ENCODE measurements at regions not wholly inside any gene's neighbourhood (a gene's known extent, or its start where the extent isn't known, plus 50 kb on each side); places are given as distances from the start of the nearest gene placed in this dataset.

DNA sequence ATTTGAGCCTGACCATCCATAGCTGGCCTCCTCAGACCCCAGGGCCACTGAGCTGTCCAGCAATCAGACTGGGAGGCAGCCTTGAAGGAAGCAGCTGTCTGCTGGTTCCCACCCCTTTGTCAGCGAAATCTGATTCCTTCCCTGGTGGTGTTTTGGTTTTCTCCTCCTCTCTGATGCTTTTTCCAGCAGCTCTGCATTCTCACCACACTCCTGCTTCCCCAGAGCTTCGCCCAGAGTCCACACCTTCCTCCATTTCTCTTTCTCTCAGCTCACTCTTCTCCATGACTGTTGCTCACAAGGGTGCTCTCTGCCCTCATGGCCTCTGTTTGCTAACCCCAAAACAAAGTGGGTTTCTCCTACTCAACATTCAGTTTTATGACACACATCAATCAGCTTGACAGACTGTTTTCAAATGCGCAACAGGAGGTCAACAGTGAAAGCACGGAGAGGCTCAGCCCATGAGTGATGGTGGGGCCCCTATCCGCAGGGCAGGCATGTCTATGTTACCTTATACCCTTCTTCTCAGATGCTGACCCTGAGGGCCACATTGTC, 130.6 kb upstream of the MTNR1B start:
- H3K4me3 Mint-ChIP-seq (ENCODE audit: unreplicated experiment), result no peak overlapping the region
- no peak for DNase-seq (ENCODE audit: low spot score)
- peaks cover 24% of the 10 kb centered on the region for H3K4me1 Mint-ChIP-seq (ENCODE audit: unreplicated experiment)
- no peaks in the 10 kb centered on the region for H3K9me3 Mint-ChIP-seq (ENCODE audit: unreplicated experiment)
- no peaks in the 10 kb centered on the region for H3K27me3 Mint-ChIP-seq (ENCODE audit: unreplicated experiment)
- TF ChIP-seq, protein P1, sequence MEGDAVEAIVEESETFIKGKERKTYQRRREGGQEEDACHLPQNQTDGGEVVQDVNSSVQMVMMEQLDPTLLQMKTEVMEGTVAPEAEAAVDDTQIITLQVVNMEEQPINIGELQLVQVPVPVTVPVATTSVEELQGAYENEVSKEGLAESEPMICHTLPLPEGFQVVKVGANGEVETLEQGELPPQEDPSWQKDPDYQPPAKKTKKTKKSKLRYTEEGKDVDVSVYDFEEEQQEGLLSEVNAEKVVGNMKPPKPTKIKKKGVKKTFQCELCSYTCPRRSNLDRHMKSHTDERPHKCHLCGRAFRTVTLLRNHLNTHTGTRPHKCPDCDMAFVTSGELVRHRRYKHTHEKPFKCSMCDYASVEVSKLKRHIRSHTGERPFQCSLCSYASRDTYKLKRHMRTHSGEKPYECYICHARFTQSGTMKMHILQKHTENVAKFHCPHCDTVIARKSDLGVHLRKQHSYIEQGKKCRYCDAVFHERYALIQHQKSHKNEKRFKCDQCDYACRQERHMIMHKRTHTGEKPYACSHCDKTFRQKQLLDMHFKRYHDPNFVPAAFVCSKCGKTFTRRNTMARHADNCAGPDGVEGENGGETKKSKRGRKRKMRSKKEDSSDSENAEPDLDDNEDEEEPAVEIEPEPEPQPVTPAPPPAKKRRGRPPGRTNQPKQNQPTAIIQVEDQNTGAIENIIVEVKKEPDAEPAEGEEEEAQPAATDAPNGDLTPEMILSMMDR (IDR thresholded peaks at IDR 0.05; ENCODE audit: unreplicated experiment), result no peak
- H3K36me3 Mint-ChIP-seq (ENCODE audit: low read depth, unreplicated experiment), result no peaks in the 10 kb centered on the region
- H3K27ac Mint-ChIP-seq (ENCODE audit: unreplicated experiment), result no peak overlapping the region

DNA sequence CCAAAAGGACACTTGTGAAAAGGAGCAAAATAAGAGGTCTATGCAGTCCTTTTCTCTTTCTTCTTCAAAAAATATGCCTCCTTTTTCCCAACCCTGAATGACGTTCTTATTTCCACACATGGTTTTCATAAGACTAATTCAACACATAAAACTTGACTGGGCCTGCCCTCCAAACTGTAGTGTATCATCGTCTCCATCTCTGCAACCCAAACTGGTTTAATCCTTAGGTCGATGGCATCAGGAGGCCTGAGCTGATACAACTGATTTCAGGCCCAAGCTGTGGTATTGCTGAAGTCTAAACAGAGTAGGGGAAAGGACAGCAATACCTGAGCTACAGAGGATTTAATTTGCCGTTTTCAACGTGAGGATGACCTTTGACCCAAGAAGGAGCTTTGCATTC, 130.0 kb upstream of the MTNR1B start:
- no peak for DNase-seq (ENCODE audit: low spot score)
- H3K4me1 Mint-ChIP-seq (ENCODE audit: unreplicated experiment), result peaks cover 24% of the 10 kb centered on the region
- H3K9me3 Mint-ChIP-seq (ENCODE audit: unreplicated experiment), result no peaks in the 10 kb centered on the region
- TF ChIP-seq, protein P1 (IDR thresholded peaks at IDR 0.05; ENCODE audit: unreplicated experiment), result no peak
- no peak overlapping the region for H3K4me3 Mint-ChIP-seq (ENCODE audit: unreplicated experiment)
- peak overlapping the region; percentile 15 for H3K27ac Mint-ChIP-seq (ENCODE audit: unreplicated experiment)
- H3K36me3 Mint-ChIP-seq (ENCODE audit: low read depth, unreplicated experiment), result no peaks in the 10 kb centered on the region
- no peaks in the 10 kb centered on the region for H3K27me3 Mint-ChIP-seq (ENCODE audit: unreplicated experiment)

DNA sequence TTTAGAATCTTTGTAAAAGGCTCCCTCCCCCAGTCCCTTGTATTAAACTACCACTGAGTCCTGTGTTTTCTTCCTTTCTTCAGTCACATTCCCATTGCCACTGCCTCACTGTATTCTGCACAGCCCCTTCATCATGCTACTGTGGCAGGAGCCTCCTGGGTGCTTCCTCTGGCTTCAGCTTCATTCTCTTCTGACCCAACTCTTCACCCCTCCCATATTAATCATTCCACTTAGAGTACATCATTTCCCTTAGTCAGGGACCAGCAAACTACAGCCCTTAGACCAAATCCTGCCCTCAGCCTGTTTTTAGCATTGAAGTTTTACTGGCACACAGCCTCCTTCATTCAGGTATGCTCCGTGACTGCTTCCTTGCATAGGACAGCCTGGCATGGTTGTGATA, 127.7 kb upstream of the MTNR1B start:
- H3K27me3 Mint-ChIP-seq (ENCODE audit: unreplicated experiment), result no peaks in the 10 kb centered on the region
- TF ChIP-seq, protein P1 (IDR thresholded peaks at IDR 0.05; ENCODE audit: unreplicated experiment), result no peak
- H3K9me3 Mint-ChIP-seq (ENCODE audit: unreplicated experiment), result no peaks in the 10 kb centered on the region
- no peak overlapping the region for H3K4me3 Mint-ChIP-seq (ENCODE audit: unreplicated experiment)
- DNase-seq (ENCODE audit: low spot score), result no peak
- H3K36me3 Mint-ChIP-seq (ENCODE audit: low read depth, unreplicated experiment), result no peaks in the 10 kb centered on the region
- H3K27ac Mint-ChIP-seq (ENCODE audit: unreplicated experiment), result no peak overlapping the region
- H3K4me1 Mint-ChIP-seq (ENCODE audit: unreplicated experiment), result peaks cover 24% of the 10 kb centered on the region

DNA sequence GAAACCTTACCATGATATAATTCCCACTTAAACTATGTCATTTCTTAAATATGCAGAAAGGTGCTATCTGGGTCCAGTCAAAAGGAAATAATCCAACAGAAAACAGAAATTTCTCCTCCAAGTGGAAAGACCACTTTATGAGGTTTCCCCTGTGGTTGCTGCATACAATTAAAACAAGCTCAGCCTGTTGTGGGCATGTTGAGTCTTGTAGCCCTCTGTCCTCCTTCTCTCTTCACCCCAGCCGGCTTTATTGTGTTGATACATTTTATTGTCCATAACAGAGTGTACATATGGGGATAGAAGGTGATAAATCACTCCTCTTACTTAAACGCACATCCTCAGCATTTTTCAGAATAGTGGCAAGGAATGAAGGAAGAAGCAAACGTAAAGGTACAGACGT, 126.0 kb upstream of the MTNR1B start:
- H3K9me3 Mint-ChIP-seq (ENCODE audit: unreplicated experiment), result no peaks in the 10 kb centered on the region
- no peak overlapping the region for H3K27ac Mint-ChIP-seq (ENCODE audit: unreplicated experiment)
- H3K36me3 Mint-ChIP-seq (ENCODE audit: low read depth, unreplicated experiment), result no peaks in the 10 kb centered on the region
- H3K4me1 Mint-ChIP-seq (ENCODE audit: unreplicated experiment), result peaks cover 25% of the 10 kb centered on the region
- no peak for DNase-seq (ENCODE audit: low spot score)
- no peak overlapping the region for H3K4me3 Mint-ChIP-seq (ENCODE audit: unreplicated experiment)
- no peaks in the 10 kb centered on the region for H3K27me3 Mint-ChIP-seq (ENCODE audit: unreplicated experiment)
- TF ChIP-seq, protein P1 (IDR thresholded peaks at IDR 0.05; ENCODE audit: unreplicated experiment), result no peak

DNA sequence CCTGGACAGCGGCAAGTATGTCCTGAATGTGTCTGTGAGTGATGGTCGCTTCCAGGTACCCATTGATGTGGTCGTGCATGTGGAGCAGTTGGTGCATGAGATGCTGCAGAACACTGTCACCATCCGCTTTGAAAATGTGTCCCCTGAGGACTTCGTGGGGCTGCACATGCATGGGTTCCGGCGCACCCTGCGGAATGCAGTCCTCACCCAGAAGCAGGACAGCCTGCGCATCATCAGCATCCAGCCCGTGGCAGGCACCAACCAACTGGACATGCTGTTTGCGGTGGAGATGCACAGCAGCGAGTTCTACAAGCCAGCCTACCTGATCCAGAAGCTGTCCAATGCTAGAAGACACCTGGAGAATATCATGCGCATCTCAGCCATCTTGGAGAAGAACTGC, 125.3 kb upstream of the MTNR1B start:
- peaks cover 20% of the 10 kb centered on the region for H3K4me1 Mint-ChIP-seq (ENCODE audit: unreplicated experiment)
- H3K4me3 Mint-ChIP-seq (ENCODE audit: unreplicated experiment), result no peak overlapping the region
- H3K27me3 Mint-ChIP-seq (ENCODE audit: unreplicated experiment), result no peaks in the 10 kb centered on the region
- H3K36me3 Mint-ChIP-seq (ENCODE audit: low read depth, unreplicated experiment), result no peaks in the 10 kb centered on the region
- DNase-seq (ENCODE audit: low spot score), result no peak
- TF ChIP-seq, protein P1 (IDR thresholded peaks at IDR 0.05; ENCODE audit: unreplicated experiment), result no peak
- H3K27ac Mint-ChIP-seq (ENCODE audit: unreplicated experiment), result no peak overlapping the region
- H3K9me3 Mint-ChIP-seq (ENCODE audit: unreplicated experiment), result no peaks in the 10 kb centered on the region

Data from endothelial cell (in vitro differentiated cells).